Chondrocyte (in vitro differentiated cells): ENCODE measurements at regions not wholly inside any gene's neighbourhood (a gene's known extent, or its start where the extent isn't known, plus 50 kb on each side); places are given as distances from the start of the nearest gene placed in this dataset.

ENCODE experiments used
- DNase-seq: peaks from one replicate; pipeline ENCODE4 v3.0.0; 2021; ENCODE audit warnings: mixed read lengths, low spot score
- H3K27ac Mint-ChIP-seq: one replicate; pipeline ENCODE4 v1.8.0; 2021; ENCODE audit warnings: mild to moderate bottlenecking, moderate library complexity, mixed read lengths; ENCODE audit not compliant: unreplicated experiment
- H3K27me3 Mint-ChIP-seq: 2 replicates; pipeline ENCODE4 v1.8.0; 2021; ENCODE audit warnings: low read depth, mixed read lengths
- H3K36me3 Mint-ChIP-seq: 2 replicates; pipeline ENCODE4 v1.8.0; 2021; ENCODE audit warnings: low read depth, mixed read lengths
- H3K4me1 Mint-ChIP-seq: 2 replicates; pipeline ENCODE4 v1.8.0; 2021; ENCODE audit warnings: low read depth, mild to moderate bottlenecking, mixed read lengths
- H3K4me3 Mint-ChIP-seq: one replicate; pipeline ENCODE4 v1.8.0; 2021; ENCODE audit warnings: mild to moderate bottlenecking, moderate library complexity, mixed read lengths; ENCODE audit not compliant: unreplicated experiment
- H3K9me3 Mint-ChIP-seq: 2 replicates; pipeline ENCODE4 v1.8.0; 2021; ENCODE audit warnings: low read depth, mixed read lengths
- CTCF ChIP-seq: fragments of 200-600 bp; sonication (generic); IDR thresholded peaks from 2 replicates; pipeline ENCODE4 v1.5.0; 2021; ENCODE audit warnings: antibody characterized with exemption, mild to moderate bottlenecking, moderate library complexity

- TF ChIP-seq CTCF: no peak
- H3K36me3 Mint-ChIP-seq: no peaks in the 10 kb centered on the region
- no peaks in the 10 kb centered on the region for H3K4me1 Mint-ChIP-seq
- H3K27ac Mint-ChIP-seq: no peak overlapping the region
- no peak overlapping the region for H3K4me3 Mint-ChIP-seq
- H3K27me3 Mint-ChIP-seq: no peaks in the 10 kb centered on the region
- peaks cover 19% of the 10 kb centered on the region for H3K9me3 Mint-ChIP-seq
- no peak for DNase-seq
Observed at GRCh38 chr20:18992418-18992817, 178.8 kb downstream of the SCP2D1 start.

GRCh38 chr20:18995455-18995854, 181.9 kb downstream of the SCP2D1 start:
- peaks cover 19% of the 10 kb centered on the region for H3K9me3 Mint-ChIP-seq
- no peaks in the 10 kb centered on the region for H3K4me1 Mint-ChIP-seq
- no peak for DNase-seq
- H3K27ac Mint-ChIP-seq: no peak overlapping the region
- no peak for TF ChIP-seq CTCF
- H3K4me3 Mint-ChIP-seq: no peak overlapping the region
- H3K27me3 Mint-ChIP-seq: no peaks in the 10 kb centered on the region
- no peaks in the 10 kb centered on the region for H3K36me3 Mint-ChIP-seq

GRCh38 chr20:18999086-18999485, 185.5 kb downstream of the SCP2D1 start:
- Mint-ChIP-seq H3K36me3 (no peaks in the 10 kb centered on the region), H3K4me3 (no peak overlapping the region), H3K9me3 (peaks cover 9% of the 10 kb centered on the region), H3K4me1 (no peaks in the 10 kb centered on the region), H3K27me3 (no peaks in the 10 kb centered on the region), H3K27ac (no peak overlapping the region)
- TF ChIP-seq CTCF: no peak
- DNase-seq: no peak

- Mint-ChIP-seq H3K9me3 (peaks cover 6% of the 10 kb centered on the region), H3K27me3 (no peaks in the 10 kb centered on the region), H3K36me3 (no peaks in the 10 kb centered on the region), H3K4me1 (no peaks in the 10 kb centered on the region), H3K27ac (no peak overlapping the region), H3K4me3 (no peak overlapping the region)
- no peak for DNase-seq
- TF ChIP-seq CTCF: no peak
Observed at GRCh38 chr20:19000078-19000477, 186.5 kb downstream of the SCP2D1 start.

GRCh38 chr20:19001177-19001576, 187.6 kb downstream of the SCP2D1 start:
- Mint-ChIP-seq H3K9me3 (peaks cover 2% of the 10 kb centered on the region), H3K36me3 (no peaks in the 10 kb centered on the region), H3K4me1 (no peaks in the 10 kb centered on the region), H3K27ac (no peak overlapping the region), H3K27me3 (no peaks in the 10 kb centered on the region), H3K4me3 (no peak overlapping the region)
- DNase-seq: no peak
- no peak for TF ChIP-seq CTCF
